GM12878 (cell line): ENCODE measurements at regions not wholly inside any gene's neighbourhood (a gene's known extent, or its start where the extent isn't known, plus 50 kb on each side); places are given as distances from the start of the nearest gene placed in this dataset.
"Not testable (repeated sequence)": the region's sequence is repeated elsewhere in the genome, so short reads cannot be mapped to it uniquely, and the experiment has no call there.

Experiments
- ATF2 ChIP-seq: IDR thresholded peaks from 2 replicates; pipeline ENCODE4 v1.6.1; 2012; ENCODE audit warnings: low read length, inconsistent platforms
- ESRRA ChIP-seq: IDR thresholded peaks from 2 replicates; pipeline ENCODE4 v1.6.1; 2012; ENCODE audit warnings: mild to moderate bottlenecking, low read length, improper control_type of control experiment
- EZH2 ChIP-seq: IDR thresholded peaks from 2 replicates; pipeline ENCODE4 v1.6.1; 2012; ENCODE audit warnings: low read depth, mild to moderate bottlenecking, control low read depth, inconsistent platforms, low read length, borderline replicate concordance; ENCODE audit not compliant: control insufficient read depth
- HDAC6 ChIP-seq: fragments of 200-600 bp; sonication (generic); IDR thresholded peaks from one replicate; pipeline ENCODE4 v1.8.0; 2017; ENCODE audit warnings: antibody characterized with exemption; ENCODE audit not compliant: unreplicated experiment
- JUNB ChIP-seq: IDR thresholded peaks from 2 replicates; pipeline ENCODE4 v1.6.1; 2016; ENCODE audit warnings: antibody characterized with exemption, mild to moderate bottlenecking
- MXI1 ChIP-seq: fragments of 150-350 bp; IDR thresholded peaks from 2 replicates; pipeline ENCODE4 v1.6.1; 2011; ENCODE audit warnings: low read depth, mild to moderate bottlenecking, inconsistent platforms, low read length, improper control_type of control experiment
- NRF1 ChIP-seq: conservative IDR thresholded peaks from 2 replicates; pipeline ENCODE4 v1.6.1; 2011; ENCODE audit warnings: mild to moderate bottlenecking, low read depth, low read length, improper control_type of control experiment
- PKNOX1 ChIP-seq: fragments of 450-650 bp; IDR thresholded peaks from 2 replicates; pipeline ENCODE4 v1.6.1; 2016; ENCODE audit warnings: mild to moderate bottlenecking
- POLR2A ChIP-seq: IDR thresholded peaks from 2 replicates; pipeline ENCODE4 v1.6.1; 2011; ENCODE audit warnings: low read depth, mild to moderate bottlenecking, low read length
- SP1 ChIP-seq: IDR thresholded peaks from one replicate; pipeline ENCODE4 v1.6.1; 2011; ENCODE audit warnings: low read depth, low read length
- USF1 ChIP-seq: IDR thresholded peaks from 2 replicates; pipeline ENCODE4 v1.6.1; 2011; ENCODE audit warnings: borderline replicate concordance, low read depth, mild to moderate bottlenecking, moderate library complexity, mixed read lengths, low read length; ENCODE audit not compliant: insufficient read depth; ENCODE audit errors: extremely low read length
- TF ChIP-seq, protein P1 (sequence below), 3 experiments: IDR thresholded peaks in 2 of 3; conservative IDR thresholded peaks in 1 of 3; 2 replicates each; pipeline ENCODE4 v1.5.1; 2011; ENCODE audit warnings: low read depth in 3 of 3, low read length in 3 of 3, mild to moderate bottlenecking in 3 of 3, control low read depth in 2 of 3, moderate library complexity in 2 of 3, inconsistent platforms in 1 of 3, mixed read lengths in 1 of 3; ENCODE audit not compliant: control insufficient read depth in 2 of 3, insufficient read depth in 1 of 3; ENCODE audit errors: extremely low read depth in 1 of 3
- TF ChIP-seq, protein P2 (sequence below): fragments of 450-650 bp; formaldehyde crosslinking; IDR thresholded peaks from 2 replicates; pipeline ENCODE4 v1.5.0; 2022; ENCODE audit warnings: mild to moderate bottlenecking, missing genetic modification characterization

DNA sequence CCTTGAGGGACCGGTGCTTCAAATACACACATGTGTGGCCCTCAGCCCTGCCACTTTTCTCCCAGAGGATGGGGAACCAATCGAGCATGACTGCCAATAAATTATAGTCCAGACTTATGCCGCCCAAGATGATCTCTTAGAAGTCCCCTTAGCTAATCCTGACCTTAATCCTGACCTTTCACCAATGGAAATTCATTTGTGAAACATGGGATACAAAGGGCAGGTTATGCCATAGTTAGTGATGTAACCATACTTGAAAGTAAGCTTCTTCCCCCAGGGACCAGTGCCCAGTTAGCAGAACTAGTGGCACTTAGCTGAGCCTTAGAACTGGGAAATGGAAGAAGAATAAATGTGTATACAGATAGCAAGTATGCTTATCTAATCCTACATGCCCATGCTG is 190.6 kb downstream of the FBXO4 start:
- TF ChIP-seq, protein P1, sequence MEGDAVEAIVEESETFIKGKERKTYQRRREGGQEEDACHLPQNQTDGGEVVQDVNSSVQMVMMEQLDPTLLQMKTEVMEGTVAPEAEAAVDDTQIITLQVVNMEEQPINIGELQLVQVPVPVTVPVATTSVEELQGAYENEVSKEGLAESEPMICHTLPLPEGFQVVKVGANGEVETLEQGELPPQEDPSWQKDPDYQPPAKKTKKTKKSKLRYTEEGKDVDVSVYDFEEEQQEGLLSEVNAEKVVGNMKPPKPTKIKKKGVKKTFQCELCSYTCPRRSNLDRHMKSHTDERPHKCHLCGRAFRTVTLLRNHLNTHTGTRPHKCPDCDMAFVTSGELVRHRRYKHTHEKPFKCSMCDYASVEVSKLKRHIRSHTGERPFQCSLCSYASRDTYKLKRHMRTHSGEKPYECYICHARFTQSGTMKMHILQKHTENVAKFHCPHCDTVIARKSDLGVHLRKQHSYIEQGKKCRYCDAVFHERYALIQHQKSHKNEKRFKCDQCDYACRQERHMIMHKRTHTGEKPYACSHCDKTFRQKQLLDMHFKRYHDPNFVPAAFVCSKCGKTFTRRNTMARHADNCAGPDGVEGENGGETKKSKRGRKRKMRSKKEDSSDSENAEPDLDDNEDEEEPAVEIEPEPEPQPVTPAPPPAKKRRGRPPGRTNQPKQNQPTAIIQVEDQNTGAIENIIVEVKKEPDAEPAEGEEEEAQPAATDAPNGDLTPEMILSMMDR (IDR thresholded peaks at IDR 0.05 in 2 of 3, conservative IDR thresholded peaks at IDR 0.05 in 1 of 3; ENCODE audit: control insufficient read depth in 2 of 3, extremely low read depth in 1 of 3, insufficient read depth in 1 of 3, low read depth in 3 of 3, low read length in 3 of 3): not testable (repeated sequence)
- not testable (repeated sequence) for TF ChIP-seq SP1, ATF2, USF1, EZH2, PKNOX1, MXI1, ESRRA, POLR2A, JUNB, HDAC6, NRF1
- TF ChIP-seq, protein P2, sequence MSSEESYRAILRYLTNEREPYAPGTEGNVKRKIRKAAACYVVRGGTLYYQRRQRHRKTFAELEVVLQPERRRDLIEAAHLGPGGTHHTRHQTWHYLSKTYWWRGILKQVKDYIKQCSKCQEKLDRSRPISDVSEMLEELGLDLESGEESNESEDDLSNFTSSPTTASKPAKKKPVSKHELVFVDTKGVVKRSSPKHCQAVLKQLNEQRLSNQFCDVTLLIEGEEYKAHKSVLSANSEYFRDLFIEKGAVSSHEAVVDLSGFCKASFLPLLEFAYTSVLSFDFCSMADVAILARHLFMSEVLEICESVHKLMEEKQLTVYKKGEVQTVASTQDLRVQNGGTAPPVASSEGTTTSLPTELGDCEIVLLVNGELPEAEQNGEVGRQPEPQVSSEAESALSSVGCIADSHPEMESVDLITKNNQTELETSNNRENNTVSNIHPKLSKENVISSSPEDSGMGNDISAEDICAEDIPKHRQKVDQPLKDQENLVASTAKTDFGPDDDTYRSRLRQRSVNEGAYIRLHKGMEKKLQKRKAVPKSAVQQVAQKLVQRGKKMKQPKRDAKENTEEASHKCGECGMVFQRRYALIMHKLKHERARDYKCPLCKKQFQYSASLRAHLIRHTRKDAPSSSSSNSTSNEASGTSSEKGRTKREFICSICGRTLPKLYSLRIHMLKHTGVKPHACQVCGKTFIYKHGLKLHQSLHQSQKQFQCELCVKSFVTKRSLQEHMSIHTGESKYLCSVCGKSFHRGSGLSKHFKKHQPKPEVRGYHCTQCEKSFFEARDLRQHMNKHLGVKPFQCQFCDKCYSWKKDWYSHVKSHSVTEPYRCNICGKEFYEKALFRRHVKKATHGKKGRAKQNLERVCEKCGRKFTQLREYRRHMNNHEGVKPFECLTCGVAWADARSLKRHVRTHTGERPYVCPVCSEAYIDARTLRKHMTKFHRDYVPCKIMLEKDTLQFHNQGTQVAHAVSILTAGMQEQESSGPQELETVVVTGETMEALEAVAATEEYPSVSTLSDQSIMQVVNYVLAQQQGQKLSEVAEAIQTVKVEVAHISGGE: not testable (repeated sequence)
